ENCODE measurements at regions not wholly inside any gene's neighbourhood (a gene's known extent, or its start where the extent isn't known, plus 50 kb on each side); places are given as distances from the start of the nearest gene placed in this dataset.

- no peak for TF ChIP-seq POLR2A (IDR thresholded peaks at IDR 0.05)
- TF ChIP-seq, protein P1, sequence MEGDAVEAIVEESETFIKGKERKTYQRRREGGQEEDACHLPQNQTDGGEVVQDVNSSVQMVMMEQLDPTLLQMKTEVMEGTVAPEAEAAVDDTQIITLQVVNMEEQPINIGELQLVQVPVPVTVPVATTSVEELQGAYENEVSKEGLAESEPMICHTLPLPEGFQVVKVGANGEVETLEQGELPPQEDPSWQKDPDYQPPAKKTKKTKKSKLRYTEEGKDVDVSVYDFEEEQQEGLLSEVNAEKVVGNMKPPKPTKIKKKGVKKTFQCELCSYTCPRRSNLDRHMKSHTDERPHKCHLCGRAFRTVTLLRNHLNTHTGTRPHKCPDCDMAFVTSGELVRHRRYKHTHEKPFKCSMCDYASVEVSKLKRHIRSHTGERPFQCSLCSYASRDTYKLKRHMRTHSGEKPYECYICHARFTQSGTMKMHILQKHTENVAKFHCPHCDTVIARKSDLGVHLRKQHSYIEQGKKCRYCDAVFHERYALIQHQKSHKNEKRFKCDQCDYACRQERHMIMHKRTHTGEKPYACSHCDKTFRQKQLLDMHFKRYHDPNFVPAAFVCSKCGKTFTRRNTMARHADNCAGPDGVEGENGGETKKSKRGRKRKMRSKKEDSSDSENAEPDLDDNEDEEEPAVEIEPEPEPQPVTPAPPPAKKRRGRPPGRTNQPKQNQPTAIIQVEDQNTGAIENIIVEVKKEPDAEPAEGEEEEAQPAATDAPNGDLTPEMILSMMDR (IDR thresholded peaks at IDR 0.05): no peak
- no peak for TF ChIP-seq POLR2AphosphoS5 (IDR thresholded peaks at IDR 0.05)
Observed at GRCh38 chr12:46580445-46580844, 207.9 kb upstream of the SLC38A2 start.
